ENCODE measurements at regions not wholly inside any gene's neighbourhood (a gene's known extent, or its start where the extent isn't known, plus 50 kb on each side); places are given as distances from the start of the nearest gene placed in this dataset.

GRCh38 chr2:120465012-120465700 is 119.2 kb downstream of the INHBB start:
- TF ChIP-seq CTCF (IDR thresholded peaks at IDR 0.05; ENCODE audit: low read length) (no peak), EZH2 (optimal IDR thresholded peaks at IDR 0.05; ENCODE audit: low read depth, low read length) (no peak), EZH2phosphoT487 (IDR thresholded peaks at IDR 0.05; ENCODE audit: low read length) (no peak)

Measured in MM.1S (cell line).